GM21381 (cell line): ENCODE measurements at regions not wholly inside any gene's neighbourhood (a gene's known extent, or its start where the extent isn't known, plus 50 kb on each side); places are given as distances from the start of the nearest gene placed in this dataset.
A peak's percentile ranks its signal among the peaks of the same experiment; 100 is the strongest.
"Not testable (repeated sequence)": the region's sequence is repeated elsewhere in the genome, so short reads cannot be mapped to it uniquely, and the experiment has no call there.

Experiments used
- ATAC-seq: cut with Tn5 transposase; IDR thresholded peaks from one replicate; pipeline ENCODE4 v1.9.1; 2021; ENCODE audit warnings: mild to moderate bottlenecking, moderate library complexity; ENCODE audit not compliant: unreplicated experiment

- ATAC-seq = no peak
Measured at GRCh38 chr14:105979446-105979845, 453.1 kb downstream of the TMEM121 start.

GRCh38 chr14:105980224-105980623, 453.8 kb downstream of the TMEM121 start:
- no peak for ATAC-seq

- ATAC-seq = not testable (repeated sequence)
Measured at GRCh38 chr14:105981517-105982302, 455.3 kb downstream of the TMEM121 start.

- no peak for ATAC-seq
Measured at GRCh38 chr14:105982664-105983063, 456.3 kb downstream of the TMEM121 start.

- ATAC-seq = no peak
Measured at GRCh38 chr14:105986894-105987284, 460.5 kb downstream of the TMEM121 start.

GRCh38 chr14:105987563-105987962, 461.2 kb downstream of the TMEM121 start:
- no peak for ATAC-seq

- no peak for ATAC-seq
Measured at GRCh38 chr14:105989566-105990302, 463.4 kb downstream of the TMEM121 start.

- not testable (repeated sequence) for ATAC-seq
Measured at GRCh38 chr14:105991677-105992076, 465.3 kb downstream of the TMEM121 start.

- ATAC-seq = no peak
Measured at GRCh38 chr14:105993814-105994213, 467.4 kb downstream of the TMEM121 start.

GRCh38 chr14:105995011-105995710, 468.8 kb downstream of the TMEM121 start:
- not testable (repeated sequence) for ATAC-seq

GRCh38 chr14:105998597-105998996, 472.2 kb downstream of the TMEM121 start:
- not testable (repeated sequence) for ATAC-seq

GRCh38 chr14:105999361-106000028, 473.1 kb downstream of the TMEM121 start:
- peak; percentile 84 for ATAC-seq

GRCh38 chr14:106000029-106000511, 473.7 kb downstream of the TMEM121 start:
- peak; percentile 20 for ATAC-seq

GRCh38 chr14:106001277-106001676, 474.9 kb downstream of the TMEM121 start:
- not testable (repeated sequence) for ATAC-seq

- no peak for ATAC-seq
Measured at GRCh38 chr14:106003351-106003750, 477.0 kb downstream of the TMEM121 start.

- not testable (repeated sequence) for ATAC-seq
Measured at GRCh38 chr14:106004937-106005795, 478.8 kb downstream of the TMEM121 start.

- ATAC-seq = not testable (repeated sequence)
Measured at GRCh38 chr14:106006043-106006442, 479.7 kb downstream of the TMEM121 start.

GRCh38 chr14:106006716-106007115, 480.3 kb downstream of the TMEM121 start:
- ATAC-seq = not testable (repeated sequence)

GRCh38 chr14:106010783-106011182, 484.4 kb downstream of the TMEM121 start:
- ATAC-seq = no peak
